Ecto neural progenitor cell (in vitro differentiated cells): ENCODE measurements at regions not wholly inside any gene's neighbourhood (a gene's known extent, or its start where the extent isn't known, plus 50 kb on each side); places are given as distances from the start of the nearest gene placed in this dataset.

Experiments
- DNase-seq: peaks from one replicate; pipeline ENCODE4 v3.0.0-alpha.2; 2018; ENCODE audit warnings: low spot score

GRCh38 chr3:162994165-162994564 lies 1497.6 kb downstream of the OTOL1 start:
- no peak for DNase-seq

GRCh38 chr3:162996368-162996767 lies 1499.8 kb downstream of the OTOL1 start:
- no peak for DNase-seq

- DNase-seq = no peak
Observed at GRCh38 chr3:162998205-162998604, 1501.6 kb downstream of the OTOL1 start.

DNA sequence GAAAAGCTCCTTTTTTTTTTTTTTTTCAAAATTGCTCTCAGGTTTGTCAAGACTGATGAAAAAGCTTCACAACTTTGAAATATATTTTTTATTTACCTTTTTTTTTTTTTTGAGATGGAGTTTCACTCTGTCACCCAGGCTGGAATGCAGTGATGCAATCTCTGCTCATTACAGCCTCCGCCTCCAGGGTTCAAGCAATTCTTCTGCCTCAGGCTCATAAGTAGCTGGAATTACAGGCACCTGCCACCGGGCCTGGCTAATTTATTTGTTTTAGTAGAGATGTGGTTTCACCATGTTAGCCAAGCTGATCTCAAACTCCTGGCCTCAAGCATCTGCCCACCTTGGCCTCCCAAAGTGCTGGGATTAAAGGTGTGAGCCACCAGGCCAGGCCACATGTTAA lies 1515.0 kb downstream of the OTOL1 start:
- no peak for DNase-seq

DNA sequence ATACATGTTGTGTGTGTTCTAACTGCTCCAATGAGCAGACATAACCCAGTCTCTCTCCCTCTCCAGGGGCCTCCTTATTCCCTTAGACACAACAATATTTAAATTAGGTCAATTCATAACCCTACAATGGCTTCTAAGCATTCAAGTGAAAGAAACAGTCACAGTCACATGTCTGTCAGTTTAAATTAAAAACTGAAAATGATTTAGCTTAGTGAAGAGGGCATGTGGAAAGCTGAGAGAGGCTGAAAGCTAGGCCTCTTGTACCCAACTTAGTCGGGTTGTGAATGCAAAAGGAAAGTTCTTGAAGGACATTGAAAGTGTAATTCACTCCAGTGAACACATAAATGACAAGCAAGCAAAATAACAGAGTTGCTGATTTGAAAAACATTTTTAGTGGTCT lies 1519.6 kb downstream of the OTOL1 start:
- DNase-seq = no peak

DNA sequence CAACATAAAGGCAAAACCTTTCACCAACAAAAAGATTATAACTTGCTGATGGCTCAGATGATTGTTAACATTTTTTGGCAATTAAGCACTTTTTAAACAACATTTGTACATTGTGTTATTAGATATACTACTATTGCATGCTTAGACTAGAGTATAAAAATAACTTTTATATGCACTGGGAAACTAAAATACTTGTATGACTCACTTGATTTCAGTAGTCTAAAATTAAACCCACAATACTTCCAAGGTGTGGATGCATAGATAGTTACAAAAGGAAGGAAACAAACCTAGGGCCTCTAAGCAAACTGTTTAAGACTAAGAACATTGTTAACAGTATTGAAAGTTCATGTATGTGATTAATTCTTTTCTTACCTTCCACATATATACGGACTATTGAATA lies 1521.5 kb downstream of the OTOL1 start:
- DNase-seq = no peak

DNA sequence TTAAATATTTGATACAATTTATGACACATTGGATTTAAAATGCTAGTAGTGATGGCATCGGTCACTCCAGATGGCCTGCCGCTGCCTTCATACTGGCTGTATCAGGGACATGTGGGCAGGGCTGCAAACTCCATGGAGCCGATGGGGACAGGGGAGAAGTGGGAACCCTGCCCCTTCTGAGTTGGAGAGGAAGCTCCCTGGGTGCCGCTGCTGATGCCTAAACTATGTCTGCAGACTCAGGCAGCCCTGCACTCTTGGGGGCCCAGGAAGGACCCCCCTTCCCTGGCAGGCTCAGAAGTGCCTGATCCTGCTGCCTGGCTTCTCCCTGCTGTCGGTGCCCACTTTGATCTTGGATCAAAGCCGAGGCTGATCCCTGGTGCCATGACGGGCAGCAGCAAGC lies 1522.1 kb downstream of the OTOL1 start:
- DNase-seq = no peak

DNA sequence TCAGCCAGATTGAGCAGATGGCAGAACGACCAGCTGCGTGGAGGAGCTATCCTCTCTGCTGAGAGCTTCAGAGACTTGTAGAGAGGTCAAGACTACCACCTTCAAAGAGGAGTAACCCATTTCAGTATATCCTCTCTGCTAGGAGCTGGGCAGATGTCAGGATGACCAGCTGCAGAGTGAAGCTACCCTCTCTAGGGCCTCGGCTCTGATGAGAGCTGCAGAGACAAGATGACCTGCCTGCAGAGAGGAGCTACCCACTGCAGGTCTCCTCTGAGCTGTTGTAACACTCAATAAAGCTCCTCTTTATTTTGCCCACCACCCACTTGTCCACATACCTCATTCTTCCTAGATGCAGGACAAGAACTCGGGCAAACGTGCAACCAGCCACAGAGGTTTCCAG lies 1522.7 kb downstream of the OTOL1 start:
- no peak for DNase-seq

DNA sequence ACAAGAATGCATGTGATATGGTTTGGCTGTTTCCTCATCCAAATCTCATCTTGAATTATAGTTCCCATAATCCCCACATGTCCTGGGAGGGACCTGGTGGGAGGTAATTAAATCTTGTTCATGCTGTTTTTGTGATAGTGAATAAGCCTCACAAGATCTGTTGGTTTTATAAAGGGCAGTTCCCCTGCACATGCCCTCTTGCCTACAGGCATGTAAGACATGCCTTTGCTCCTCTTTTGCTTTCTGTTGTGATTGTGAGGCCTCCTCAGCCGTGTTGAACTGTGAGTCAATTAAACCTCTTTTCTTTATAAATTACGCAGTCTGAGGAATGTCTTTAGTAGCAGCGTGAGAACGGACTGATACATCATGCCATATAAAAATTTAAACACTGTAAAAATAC lies 1537.0 kb downstream of the OTOL1 start:
- DNase-seq = no peak

- no peak for DNase-seq
Observed at GRCh38 chr3:163039636-163040035, 1543.0 kb downstream of the OTOL1 start.

DNA sequence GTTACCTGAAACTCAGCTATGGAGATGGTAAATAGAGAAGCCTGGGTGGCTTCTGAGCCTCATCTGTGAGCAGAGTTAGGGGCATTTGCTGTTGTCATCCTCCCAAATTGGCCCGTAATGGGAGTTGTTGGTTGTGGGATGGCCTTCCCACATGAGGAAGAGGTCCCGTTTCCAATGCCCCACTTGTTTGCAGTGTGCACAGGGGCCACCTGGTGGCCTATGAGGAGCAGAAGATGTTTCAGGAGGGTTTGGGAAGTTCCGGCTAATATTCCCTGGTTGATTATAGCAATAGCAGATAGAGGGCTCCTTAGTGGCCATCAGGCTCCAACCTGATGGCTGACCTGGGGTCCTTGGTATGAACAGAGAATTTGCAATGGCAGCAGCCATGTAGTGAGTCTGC lies 1546.5 kb downstream of the OTOL1 start:
- DNase-seq = no peak

DNA sequence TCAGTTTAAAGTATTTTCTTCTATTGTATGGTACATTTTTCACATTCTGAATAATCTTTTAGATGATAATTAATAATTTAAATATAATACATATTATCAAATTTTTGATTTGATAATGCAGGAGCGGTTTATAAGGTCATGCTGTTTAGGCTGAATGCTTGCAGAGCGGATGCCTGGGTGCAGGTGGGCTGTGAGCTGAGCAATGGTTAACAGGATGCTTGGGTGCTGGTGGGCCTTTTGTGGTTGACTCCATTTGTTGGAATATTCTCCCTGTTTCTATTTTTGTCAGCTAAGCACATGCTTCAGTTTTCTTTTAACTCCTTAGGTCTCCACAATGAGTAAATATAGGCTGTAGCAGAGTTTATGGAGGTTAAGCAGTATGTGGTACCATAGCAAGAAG lies 1549.3 kb downstream of the OTOL1 start:
- no peak for DNase-seq

- DNase-seq = no peak
Observed at GRCh38 chr3:163048881-163049280, 1552.3 kb downstream of the OTOL1 start.

DNA sequence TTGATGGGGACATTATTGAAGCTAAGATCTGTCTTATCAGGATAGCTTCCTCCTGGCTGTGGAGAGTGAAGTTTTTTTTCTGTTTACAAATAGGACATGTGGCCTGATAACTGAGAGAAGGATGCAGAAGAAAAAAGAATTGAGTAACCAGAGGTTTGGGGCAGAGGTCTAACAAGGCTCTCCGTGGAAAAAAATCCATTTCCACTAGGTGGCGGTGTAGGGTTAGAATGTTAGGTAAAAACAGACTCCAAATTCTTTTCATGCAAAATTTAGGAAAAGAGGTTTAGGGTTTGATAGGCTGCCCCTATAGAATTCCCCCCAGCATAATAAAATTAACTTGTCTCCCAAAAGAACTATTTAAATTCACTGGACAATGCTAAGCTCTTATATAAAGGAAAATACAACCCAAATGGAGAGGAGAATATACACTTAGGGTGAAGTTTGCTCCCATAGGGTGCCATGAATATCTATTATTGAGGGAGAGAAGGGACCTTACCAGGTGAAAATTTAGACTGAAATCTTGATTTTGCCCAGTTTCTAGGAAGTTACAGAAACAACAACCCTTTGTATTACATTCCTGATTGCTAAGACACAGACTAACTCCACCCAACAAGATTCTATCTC lies 1560.4 kb downstream of the OTOL1 start:
- DNase-seq = no peak

DNA sequence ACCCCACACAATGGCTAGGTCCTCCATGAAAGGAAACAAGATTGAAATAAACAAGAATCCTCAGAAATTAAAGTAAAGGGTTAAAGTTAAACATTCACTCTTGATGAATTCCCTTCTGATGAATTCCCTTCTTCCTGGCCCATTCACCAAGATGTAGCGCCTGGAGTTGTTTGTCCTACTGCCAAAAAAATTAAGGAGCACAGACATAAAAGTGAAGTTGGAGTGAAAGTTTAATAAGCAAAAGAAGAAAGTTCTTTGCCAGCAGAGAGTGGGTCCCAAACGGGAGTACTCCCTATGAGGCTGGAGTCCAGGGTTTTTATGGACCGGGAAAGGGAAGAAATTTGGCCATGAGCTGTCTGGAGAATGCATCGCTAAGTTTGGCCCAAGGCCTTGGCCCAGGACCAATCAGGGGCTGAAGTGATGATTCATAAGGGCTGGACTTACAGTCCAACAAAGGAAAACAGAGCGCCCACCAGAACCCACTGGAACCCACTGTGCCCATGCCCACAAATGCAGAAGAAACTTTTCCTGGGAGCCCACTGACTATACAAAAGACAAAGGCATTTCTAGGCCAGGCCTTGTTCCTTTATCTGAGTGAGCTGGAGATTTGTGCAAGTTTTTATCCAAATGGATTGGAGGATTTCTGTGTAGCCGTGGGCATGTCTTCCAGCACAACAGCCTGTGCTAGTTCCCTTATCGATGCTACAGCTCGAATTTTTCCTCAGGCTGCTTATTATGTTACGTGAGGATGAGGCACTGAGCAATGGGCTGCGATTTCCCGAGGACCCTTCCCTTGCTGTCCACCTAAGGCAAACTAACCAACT lies 1561.6 kb downstream of the OTOL1 start:
- DNase-seq = no peak

GRCh38 chr3:163071713-163072112 lies 1575.1 kb downstream of the OTOL1 start:
- DNase-seq = no peak
